ENCODE measurements at regions not wholly inside any gene's neighbourhood (a gene's known extent, or its start where the extent isn't known, plus 50 kb on each side); places are given as distances from the start of the nearest gene placed in this dataset.
"Not testable (repeated sequence)": the region's sequence is repeated elsewhere in the genome, so short reads cannot be mapped to it uniquely, and the experiment has no call there.

- DNase-seq (ENCODE audit: low read depth in 2 of 3, low spot score in 2 of 3) = no peak
Measured at GRCh38 chr5:36523450-36523849, 83.0 kb upstream of the SLC1A3 start.

- no peak for DNase-seq (ENCODE audit: low read depth in 2 of 3, low spot score in 2 of 3)
Measured at GRCh38 chr5:36523926-36524325, 82.5 kb upstream of the SLC1A3 start.

GRCh38 chr5:36526537-36526936 is 79.9 kb upstream of the SLC1A3 start:
- no peak for DNase-seq (ENCODE audit: low read depth in 2 of 3, low spot score in 2 of 3)

GRCh38 chr5:36528588-36528987 is 77.8 kb upstream of the SLC1A3 start:
- DNase-seq (ENCODE audit: low read depth in 2 of 3, low spot score in 2 of 3) = no peak

GRCh38 chr5:36529142-36529541 is 77.3 kb upstream of the SLC1A3 start:
- DNase-seq (ENCODE audit: low read depth in 2 of 3, low spot score in 2 of 3) = no peak

- DNase-seq (ENCODE audit: low read depth in 2 of 3, low spot score in 2 of 3) = no peak
Measured at GRCh38 chr5:36530215-36530614, 76.2 kb upstream of the SLC1A3 start.

- no peak for DNase-seq (ENCODE audit: low read depth in 2 of 3, low spot score in 2 of 3)
Measured at GRCh38 chr5:36531401-36531800, 75.0 kb upstream of the SLC1A3 start.

- no peak for DNase-seq (ENCODE audit: low read depth in 2 of 3, low spot score in 2 of 3)
Measured at GRCh38 chr5:36535378-36535777, 71.0 kb upstream of the SLC1A3 start.

GRCh38 chr5:36535859-36536615 is 70.4 kb upstream of the SLC1A3 start:
- no peak for DNase-seq (ENCODE audit: low read depth in 2 of 3, low spot score in 2 of 3)

- no peak for DNase-seq (ENCODE audit: low read depth in 2 of 3, low spot score in 2 of 3)
Measured at GRCh38 chr5:36536616-36537005, 69.8 kb upstream of the SLC1A3 start.

- DNase-seq (ENCODE audit: low read depth in 2 of 3, low spot score in 2 of 3) = no peak
Measured at GRCh38 chr5:36537724-36538123, 68.7 kb upstream of the SLC1A3 start.

- no peak for DNase-seq (ENCODE audit: low read depth in 2 of 3, low spot score in 2 of 3)
Measured at GRCh38 chr5:36552651-36553393, 53.6 kb upstream of the SLC1A3 start.

- DNase-seq (ENCODE audit: low read depth in 2 of 3, low spot score in 2 of 3) = not testable (repeated sequence)
Measured at GRCh38 chr5:36555035-36555434, 51.4 kb upstream of the SLC1A3 start.
